Heart right ventricle (tissue), 16 donors: ENCODE measurements at regions not wholly inside any gene's neighbourhood (a gene's known extent, or its start where the extent isn't known, plus 50 kb on each side); places are given as distances from the start of the nearest gene placed in this dataset.

Source experiments
- ATAC-seq, 8 donors: fragments of 200-7000 bp; cut with Tn5 transposase; one replicate each; pipeline ENCODE4 v1.9.1; 2020; ENCODE audit warnings: mild to moderate bottlenecking in 8 of 8, moderate library complexity in 8 of 8, moderate number of reproducible peaks in 1 of 8
- DNase-seq, 2 donors: peaks; one replicate each; pipeline ENCODE4 v3.0.0-alpha.2; 2020
- H3K27ac ChIP-seq, 10 donors: fragments of 200-600 bp; sonication (generic) in 2 of 10; one replicate each; pipeline versions ENCODE4 v1.5.0 to v1.8.0; 2020 to 2022; ENCODE audit warnings: mild to moderate bottlenecking in 3 of 10
- H3K27me3 ChIP-seq, 7 donors: fragments of 200-600 bp; one replicate each; pipeline ENCODE4 v1.8.0; 2021 to 2022; ENCODE audit warnings: mild to moderate bottlenecking in 2 of 7
- H3K36me3 ChIP-seq, 9 donors: fragments of 200-600 bp; sonication (generic) in 1 of 9; one replicate each; pipeline versions ENCODE4 v1.5.0 to v1.8.0; 2020 to 2022; ENCODE audit warnings: mild to moderate bottlenecking in 2 of 9
- H3K4me1 ChIP-seq, 9 donors: fragments of 200-600 bp; sonication (generic) in 1 of 9; one replicate each; pipeline versions ENCODE4 v1.5.0 to v1.8.0; 2020 to 2022; ENCODE audit warnings: mild to moderate bottlenecking in 4 of 9
- H3K4me3 ChIP-seq, 10 donors: fragments of 200-600 bp; sonication (generic) in 2 of 10; one replicate each; pipeline versions ENCODE4 v1.5.0 to v1.8.0; 2020 to 2022; ENCODE audit warnings: mild to moderate bottlenecking in 7 of 10, moderate library complexity in 2 of 10
- H3K9me3 ChIP-seq, 11 donors: fragments of 200-600 bp in 10 of 11; sonication (generic) in 2 of 11; one replicate each; pipeline versions ENCODE4 v1.5.0 to v1.8.0; 2013 to 2022; ENCODE audit warnings: mild to moderate bottlenecking in 2 of 11, control low read depth in 1 of 11, moderate library complexity in 1 of 11
- CTCF ChIP-seq, 9 donors: fragments of 200-600 bp; sonication (generic) in 2 of 9; IDR thresholded peaks; one replicate each; pipeline versions ENCODE4 v1.5.0 to v1.8.0; 2021 to 2022; ENCODE audit warnings: antibody characterized with exemption in 9 of 9, mild to moderate bottlenecking in 5 of 9, moderate library complexity in 1 of 9
- WGBS, 2 donors: extraction: QIAGEN DNeasy Blood & Tissue Kit; methylation state at CpG; one replicate each; pipeline ENCODE4 v1.1.7; 2013; ENCODE audit warnings: inconsistent platforms in 1 of 2; 5-methylcytosine and 5-hydroxymethylcytosine counted together
- intact Hi-C, 10 donors: fragments of 100-400 bp; cut with DNase I; formaldehyde crosslinking; loops; one replicate each; pipeline versions ENCODE4 v1.11.1 to v1.14.2; 2022
- donor health status: Arrhythmogenic right ventricular cardiomyopathy.
- donor health status: ischemic (EF 13 %, LVEDD 7.1; RV severe dilation, severe dysfunction).
- donor health status: healthy with polysubstance abuse.
- donor health status: DM: no; HTN: yes; CAD: no.
- donor health status: DM: no; HTN: no; CAD: no.
- donor health status: ischemic (EF 25% LVEDD 6.9; RV normal size, moderate dysfunction).
- donor health status: ischemic (EF 25% LVEDD 5.7; RV mildly dilated, moderate dysfunction).
- donor health status: healthy.
- donor health status: DM: yes; HTN: yes; CAD: no.
- donor health status: Ischemic cardiomyopathy.
- donor health status: ischemic (EF 35%, LVEDD 5.7; RV mildly dilated, moderate dysfunction).
- donor health status: nonischemic (EF 11% LVEDD 7.7; RV severe dilation, severe dysfunction).
- donor health status: DM: yes; HTN: yes; CAD: no.
- donor health status: PGD.
- donor health status: ischemic (EF 29% LVEDD 5.4; RV normal size, mild dysfunction).
- donor health status: nonischemic (EF 23%, LVEDD 6.1; RV moderate dilation, normal function).

- TF ChIP-seq CTCF (IDR thresholded peaks at IDR 0.05), result no peak
- peaks cover 0 to 90% (median 7%) of the 10 kb centered on the region in 9 donors for H3K36me3 ChIP-seq
- no peak overlapping the region for H3K4me3 ChIP-seq
- intact Hi-C loops, result loop anchor here (2.0 to 10.0 kb wide), 12 partner anchors 90 to 545 kb away; no protein-coding TSS in a partner anchor
- H3K27me3 ChIP-seq, result no peaks in the 10 kb centered on the region
- H3K4me1 ChIP-seq, result peaks cover 20 to 92% (median 63%) of the 10 kb centered on the region in 9 donors
- WGBS, 2 donors, result 85 to 92% methylated on average over 24 of the region's 24 CpGs
- ATAC-seq (peak in 2 of 8 donors; percentile 0 to 2), DNase-seq (no peak)
- no peaks in the 10 kb centered on the region for H3K9me3 ChIP-seq
- H3K27ac ChIP-seq, result peak overlapping the region in 7 of 10 donors; percentile 11 to 74 (median 56)
Measured at GRCh38 chr7:130897515-130898419, 163.8 kb upstream of the KLF14 start.

- peaks cover 0 to 88% (median 7%) of the 10 kb centered on the region in 9 donors for H3K36me3 ChIP-seq
- intact Hi-C loops, result loop anchor here in 7 of 10 donors (5.0 to 10.0 kb wide), 9 partner anchors 88 to 543 kb away; no protein-coding TSS in a partner anchor
- peaks cover 19 to 97% (median 65%) of the 10 kb centered on the region in 9 donors for H3K4me1 ChIP-seq
- peak overlapping the region in 4 of 10 donors; percentile 31 to 80 (median 44) for H3K27ac ChIP-seq
- 80 to 82% methylated on average over 11 of the region's 11 CpGs for WGBS, 2 donors
- H3K27me3 ChIP-seq, result no peaks in the 10 kb centered on the region
- ATAC-seq, result no peak
- no peak overlapping the region for H3K4me3 ChIP-seq
- TF ChIP-seq CTCF (IDR thresholded peaks at IDR 0.05), result no peak
- DNase-seq, result no peak
- H3K9me3 ChIP-seq, result no peaks in the 10 kb centered on the region
Measured at GRCh38 chr7:130899071-130899560, 165.1 kb upstream of the KLF14 start.

GRCh38 chr7:130899638-130900401 is 165.8 kb upstream of the KLF14 start:
- DNase-seq (no peak), ATAC-seq (no peak)
- Histone ChIP-seq H3K27ac (peak overlapping the region in 6 of 10 donors; percentile 31 to 80 (median 52)), H3K4me3 (no peak overlapping the region), H3K36me3 (peaks cover 0 to 84% (median 7%) of the 10 kb centered on the region in 9 donors), H3K27me3 (no peaks in the 10 kb centered on the region), H3K4me1 (peaks cover 16 to 97% (median 65%) of the 10 kb centered on the region in 9 donors), H3K9me3 (no peaks in the 10 kb centered on the region)
- intact Hi-C loops, result loop anchor here in 7 of 10 donors (5.0 to 10.0 kb wide), 10 partner anchors 87 to 542 kb away; no protein-coding TSS in a partner anchor
- 90% methylated on average over 15 of the region's 15 CpGs for WGBS, 2 donors
- TF ChIP-seq CTCF (IDR thresholded peaks at IDR 0.05), result no peak
